ENCODE measurements at regions not wholly inside any gene's neighbourhood (a gene's known extent, or its start where the extent isn't known, plus 50 kb on each side); places are given as distances from the start of the nearest gene placed in this dataset.

- no peaks in the 10 kb centered on the region for H3F3A ChIP-seq (replicated peaks; ENCODE audit: low read depth)
- Mint-ChIP-seq H3K27me3 (ENCODE audit: insufficient read depth, low read depth, poor library complexity) (peaks cover 5% of the 10 kb centered on the region), H3K36me3 (ENCODE audit: low read depth) (peaks cover 2% of the 10 kb centered on the region; the same call in 2 of the 3 replicates), H3K4me1 (peaks cover 6% of the 10 kb centered on the region), H3K27ac (no peak overlapping the region), H3K4me3 (no peak overlapping the region), H3K9me3 (peaks cover 12% of the 10 kb centered on the region; the same call in 2 of the 3 replicates)
- H3K27ac ChIP-seq (ENCODE audit: low read depth): no peak overlapping the region
- H2AFZ ChIP-seq: no peak overlapping the region
- DNase-seq (ENCODE audit: low spot score) (no peak), ATAC-seq (no peak)
- H3K79me2 ChIP-seq (replicated peaks; ENCODE audit: insufficient read depth): no peaks in the 10 kb centered on the region
- no peaks in the 10 kb centered on the region for H3K4me1 ChIP-seq (ENCODE audit: insufficient read depth)
- no peak overlapping the region for H3K4me3 ChIP-seq
- H3K4me2 ChIP-seq: no peak overlapping the region
- no peaks in the 10 kb centered on the region for H3K27me3 ChIP-seq (ENCODE audit: insufficient read depth)
- no peaks in the 10 kb centered on the region for H4K20me1 ChIP-seq (replicated peaks; ENCODE audit: insufficient read depth)
- TF ChIP-seq ZNF462 (CRISPR knock-in tag; IDR thresholded peaks at IDR 0.05) (no peak), REST (IDR thresholded peaks at IDR 0.05; ENCODE audit: unreplicated experiment) (no peak), EZH2phosphoT487 (IDR thresholded peaks at IDR 0.05; ENCODE audit: unreplicated experiment) (no peak), POLR2AphosphoS5 (IDR thresholded peaks at IDR 0.05; ENCODE audit: low read depth) (no peak), CREB1 (CRISPR knock-in tag; IDR thresholded peaks at IDR 0.05; ENCODE audit: low read depth) (no peak), EZH2 (IDR thresholded peaks at IDR 0.05; ENCODE audit: low read depth, unreplicated experiment) (no peak), ZNF331 (CRISPR knock-in tag; IDR thresholded peaks at IDR 0.05; ENCODE audit: low read depth) (no peak), JUNB (IDR thresholded peaks at IDR 0.05; ENCODE audit: unreplicated experiment) (no peak), ZNF114 (CRISPR knock-in tag; IDR thresholded peaks at IDR 0.05) (no peak), STAT1 (IDR thresholded peaks at IDR 0.05; ENCODE audit: unreplicated experiment) (no peak), NANOG (IDR thresholded peaks at IDR 0.05; ENCODE audit: borderline replicate concordance) (no peak), ETS1 (IDR thresholded peaks at IDR 0.05) (no peak), CTCF (conservative IDR thresholded peaks at IDR 0.05; ENCODE audit: low read depth in 2 of 2) (no peak)
- peaks cover 4% of the 10 kb centered on the region; the same call in 1 of the 2 replicates for H3K9me2 ChIP-seq (ENCODE audit: insufficient read depth)
- no peaks in the 10 kb centered on the region for H3K36me3 ChIP-seq (ENCODE audit: insufficient read depth)
Measured at GRCh38 chr3:11914041-11914440, 67.4 kb upstream of the TAMM41 start.
